Stomach (tissue), 8 donors: ENCODE measurements at regions not wholly inside any gene's neighbourhood (a gene's known extent, or its start where the extent isn't known, plus 50 kb on each side); places are given as distances from the start of the nearest gene placed in this dataset.
A peak's percentile ranks its signal among the peaks of the same experiment; 100 is the strongest.

ENCODE experiments used
- DNase-seq, 2 donors: peaks; one replicate each; pipeline versions ENCODE4 v3.0.0 to v3.0.0-alpha.2; 2013 to 2019
- H3K27ac ChIP-seq, 5 donors: fragments of 200-600 bp in 4 of 5; sonication (generic) in 4 of 5; one replicate each; pipeline ENCODE4 v1.5.1; 2013 to 2019; ENCODE audit warnings: mild to moderate bottlenecking in 1 of 5, moderate library complexity in 1 of 5
- H3K27me3 ChIP-seq, 3 donors: fragments of 200-600 bp; sonication (generic); one replicate each; pipeline ENCODE4 v1.5.1; 2017 to 2019; ENCODE audit warnings: mixed run types in 1 of 3
- H3K36me3 ChIP-seq, 4 donors: fragments of 200-600 bp; sonication (generic); 1 replicate in 3 of 4; 2 replicates in 1 of 4; pipeline ENCODE4 v1.5.1; 2016 to 2019
- H3K4me1 ChIP-seq, 4 donors: fragments of 200-600 bp; sonication (generic); one replicate each; pipeline ENCODE4 v1.5.1; 2016 to 2019
- H3K4me3 ChIP-seq, 4 donors: fragments of 200-600 bp; sonication (generic) in 3 of 4; one replicate each; pipeline ENCODE4 v1.5.1; 2016 to 2019; ENCODE audit warnings: mild to moderate bottlenecking in 1 of 4
- H3K9me3 ChIP-seq, 4 donors: fragments of 200-600 bp; sonication (generic); one replicate each; pipeline ENCODE4 v1.5.1; 2016 to 2019
- EP300 ChIP-seq: sonication (generic); formaldehyde crosslinking; IDR thresholded peaks from one replicate; pipeline ENCODE4 v1.6.1; 2017; ENCODE audit warnings: antibody characterized with exemption
- POLR2A ChIP-seq, 4 donors: fragments of 450-650 bp; IDR thresholded peaks; one replicate each; pipeline ENCODE4 v1.6.1; 2016; ENCODE audit warnings: antibody characterized with exemption in 4 of 4, control low read depth in 2 of 4, mild to moderate bottlenecking in 1 of 4, moderate library complexity in 1 of 4
- POLR2AphosphoS5 ChIP-seq, 3 donors: sonication (generic); formaldehyde crosslinking; IDR thresholded peaks; one replicate each; pipeline ENCODE4 v1.6.1; 2016; ENCODE audit warnings: antibody characterized with exemption in 3 of 3
- WGBS, 5 donors: extraction: QIAGEN DNeasy Blood & Tissue Kit in 3 of 5; methylation state at CpG; one replicate each; pipeline versions ENCODE4 v1.1.5 to v1.1.7; 2013 to 2018; 5-methylcytosine and 5-hydroxymethylcytosine counted together
- intact Hi-C: fragments of 100-400 bp; cut with DNase I; formaldehyde crosslinking; loops from one replicate; pipeline ENCODE4 v1.15.1; 2023; ENCODE audit warnings: low total_unique reads
- TF ChIP-seq, protein P1 (sequence below), 7 experiments: fragments of 450-650 bp in 4 of 7; fragments of 200-600 bp in 3 of 7; sonication (generic) in 3 of 7; IDR thresholded peaks; one replicate each; pipeline ENCODE4 v1.5.1; 2016 to 2019; ENCODE audit warnings: antibody characterized with exemption in 7 of 7, control low read depth in 2 of 7, mild to moderate bottlenecking in 1 of 7
- donor health status: healthy with polysubstance abuse.
- donor health status: Bipolar disorder and iron deficiency.
- donor health status: healthy.

DNA sequence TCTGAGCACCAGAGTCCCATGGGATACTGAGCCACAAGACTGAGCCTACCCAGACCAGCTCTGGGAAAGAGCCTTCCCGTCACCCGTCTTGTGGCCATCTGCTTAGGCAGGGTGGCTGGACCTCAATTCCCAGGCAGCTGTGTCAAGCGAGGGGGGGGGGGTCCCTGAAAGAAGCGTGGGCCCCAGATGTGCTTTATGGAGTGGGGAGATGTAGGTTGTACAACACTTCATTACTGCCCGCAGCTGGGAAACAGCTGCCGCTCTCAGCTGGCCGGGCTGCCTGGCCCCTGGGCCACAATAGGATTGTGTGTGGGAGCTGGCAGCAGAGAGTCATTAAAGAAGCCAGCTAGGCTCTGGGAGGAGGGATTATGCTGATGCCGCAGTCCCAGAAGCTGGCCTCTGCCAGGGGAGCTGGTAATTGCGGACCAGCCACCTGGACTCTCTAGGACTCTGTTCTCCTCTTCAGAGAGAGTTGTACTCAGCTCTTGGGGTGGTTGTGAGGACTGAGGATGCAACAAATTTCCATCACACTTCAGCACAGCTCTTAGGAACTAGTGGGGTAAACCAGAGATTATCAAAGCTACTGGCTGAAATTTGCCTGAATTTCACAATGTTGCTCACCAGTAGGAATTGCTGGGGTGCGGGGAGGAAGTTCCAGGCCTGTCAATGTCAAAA, 145.4 kb downstream of the GADD45G start:
- H3K4me1 ChIP-seq, result peaks cover 0 to 7% (median 3%) of the 10 kb centered on the region in 4 donors
- H3K9me3 ChIP-seq, result no peaks in the 10 kb centered on the region
- intact Hi-C loops, result no loop called here
- H3K27me3 ChIP-seq, result no peaks in the 10 kb centered on the region
- TF ChIP-seq, protein P1, sequence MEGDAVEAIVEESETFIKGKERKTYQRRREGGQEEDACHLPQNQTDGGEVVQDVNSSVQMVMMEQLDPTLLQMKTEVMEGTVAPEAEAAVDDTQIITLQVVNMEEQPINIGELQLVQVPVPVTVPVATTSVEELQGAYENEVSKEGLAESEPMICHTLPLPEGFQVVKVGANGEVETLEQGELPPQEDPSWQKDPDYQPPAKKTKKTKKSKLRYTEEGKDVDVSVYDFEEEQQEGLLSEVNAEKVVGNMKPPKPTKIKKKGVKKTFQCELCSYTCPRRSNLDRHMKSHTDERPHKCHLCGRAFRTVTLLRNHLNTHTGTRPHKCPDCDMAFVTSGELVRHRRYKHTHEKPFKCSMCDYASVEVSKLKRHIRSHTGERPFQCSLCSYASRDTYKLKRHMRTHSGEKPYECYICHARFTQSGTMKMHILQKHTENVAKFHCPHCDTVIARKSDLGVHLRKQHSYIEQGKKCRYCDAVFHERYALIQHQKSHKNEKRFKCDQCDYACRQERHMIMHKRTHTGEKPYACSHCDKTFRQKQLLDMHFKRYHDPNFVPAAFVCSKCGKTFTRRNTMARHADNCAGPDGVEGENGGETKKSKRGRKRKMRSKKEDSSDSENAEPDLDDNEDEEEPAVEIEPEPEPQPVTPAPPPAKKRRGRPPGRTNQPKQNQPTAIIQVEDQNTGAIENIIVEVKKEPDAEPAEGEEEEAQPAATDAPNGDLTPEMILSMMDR (IDR thresholded peaks at IDR 0.05), result no peak
- no peak for TF ChIP-seq EP300
- no peak for TF ChIP-seq POLR2AphosphoS5 (IDR thresholded peaks at IDR 0.05)
- no peak for TF ChIP-seq POLR2A (IDR thresholded peaks at IDR 0.05)
- H3K4me3 ChIP-seq, result no peak overlapping the region
- H3K27ac ChIP-seq, result peak overlapping the region in 1 of 5 donors; percentile 11
- WGBS, 5 donors, result 80 to 84% (median 82%) methylated on average over 7 to 10 of the region's 10 CpGs
- no peaks in the 10 kb centered on the region for H3K36me3 ChIP-seq
- peak in 1 of 2 donors; percentile 75 for DNase-seq

DNA sequence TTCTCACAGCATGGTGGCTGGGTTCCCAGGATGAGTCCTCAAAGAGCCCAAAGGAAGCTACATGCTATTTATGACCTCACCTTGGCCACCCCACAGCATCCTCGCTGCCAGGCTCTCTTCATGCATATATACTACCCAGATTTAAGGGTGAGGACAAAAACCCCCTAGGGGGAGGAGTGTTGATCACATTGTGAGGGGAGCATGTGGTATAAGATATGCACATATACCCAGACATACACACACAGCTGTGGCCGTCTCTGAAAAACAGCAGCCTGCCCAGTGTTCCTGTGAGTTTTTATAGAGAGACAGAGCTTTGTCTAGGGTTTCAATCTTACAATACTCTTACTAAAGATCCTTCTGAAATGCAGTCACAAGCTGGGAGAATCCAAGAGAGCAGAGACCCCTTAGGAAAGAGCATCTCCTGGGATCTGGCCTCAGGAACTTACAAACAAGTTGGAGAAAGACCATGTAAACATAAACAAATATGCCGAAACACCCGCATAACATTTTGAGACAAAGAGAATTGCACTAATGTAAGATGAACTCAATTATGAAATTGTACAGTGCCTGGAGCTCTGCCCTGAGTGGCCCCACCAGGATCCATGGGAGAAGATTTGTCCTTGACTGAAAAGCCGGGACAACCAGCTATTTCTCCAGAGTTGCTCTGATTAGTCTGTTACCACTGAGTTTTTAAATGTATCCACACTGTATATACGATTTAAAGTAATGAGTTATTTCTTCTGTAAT, 146.4 kb downstream of the GADD45G start:
- no peaks in the 10 kb centered on the region for H3K9me3 ChIP-seq
- no peak overlapping the region for H3K27ac ChIP-seq
- 77 to 91% (median 86%) methylated on average over 6 of the region's 6 CpGs for WGBS, 5 donors
- intact Hi-C loops, result no loop called here
- DNase-seq, result no peak
- peaks cover 3 to 17% (median 11%) of the 10 kb centered on the region in 4 donors for H3K4me1 ChIP-seq
- H3K4me3 ChIP-seq, result no peak overlapping the region
- H3K36me3 ChIP-seq, result no peaks in the 10 kb centered on the region
- TF ChIP-seq EP300 (no peak), POLR2AphosphoS5 (IDR thresholded peaks at IDR 0.05) (no peak), POLR2A (IDR thresholded peaks at IDR 0.05) (no peak)
- TF ChIP-seq, protein P1 (IDR thresholded peaks at IDR 0.05), result no peak
- H3K27me3 ChIP-seq, result no peaks in the 10 kb centered on the region

DNA sequence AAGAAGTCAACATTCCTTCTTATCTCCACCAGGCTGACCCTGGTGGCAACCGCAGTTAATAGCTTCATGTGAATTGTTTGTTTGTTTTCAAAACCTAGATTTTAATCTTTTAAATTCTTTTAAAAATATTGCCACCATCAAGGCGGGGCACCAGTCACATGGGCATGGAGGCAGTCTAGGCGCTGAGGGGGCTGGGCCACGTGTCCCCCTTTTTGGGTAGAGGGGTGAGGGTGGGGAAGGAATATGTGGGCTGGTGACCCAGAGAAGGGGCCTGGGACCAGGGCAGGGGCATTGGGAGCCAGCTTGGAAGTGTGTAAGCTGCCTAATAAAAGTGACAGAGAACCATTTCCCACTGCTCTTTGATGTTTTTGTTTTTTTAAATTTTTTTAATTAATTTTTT, 147.3 kb downstream of the GADD45G start:
- TF ChIP-seq, protein P1 (IDR thresholded peaks at IDR 0.05), result no peak
- TF ChIP-seq EP300 (no peak), POLR2AphosphoS5 (IDR thresholded peaks at IDR 0.05) (no peak), POLR2A (IDR thresholded peaks at IDR 0.05) (no peak)
- H3K4me3 ChIP-seq, result no peak overlapping the region
- no peaks in the 10 kb centered on the region for H3K9me3 ChIP-seq
- no peaks in the 10 kb centered on the region for H3K36me3 ChIP-seq
- intact Hi-C loops, result no loop called here
- H3K27ac ChIP-seq, result no peak overlapping the region
- 49 to 70% (median 67%) methylated on average over 4 of the region's 4 CpGs for WGBS, 5 donors
- peaks cover 9 to 26% (median 20%) of the 10 kb centered on the region in 4 donors for H3K4me1 ChIP-seq
- no peaks in the 10 kb centered on the region for H3K27me3 ChIP-seq
- no peak for DNase-seq

DNA sequence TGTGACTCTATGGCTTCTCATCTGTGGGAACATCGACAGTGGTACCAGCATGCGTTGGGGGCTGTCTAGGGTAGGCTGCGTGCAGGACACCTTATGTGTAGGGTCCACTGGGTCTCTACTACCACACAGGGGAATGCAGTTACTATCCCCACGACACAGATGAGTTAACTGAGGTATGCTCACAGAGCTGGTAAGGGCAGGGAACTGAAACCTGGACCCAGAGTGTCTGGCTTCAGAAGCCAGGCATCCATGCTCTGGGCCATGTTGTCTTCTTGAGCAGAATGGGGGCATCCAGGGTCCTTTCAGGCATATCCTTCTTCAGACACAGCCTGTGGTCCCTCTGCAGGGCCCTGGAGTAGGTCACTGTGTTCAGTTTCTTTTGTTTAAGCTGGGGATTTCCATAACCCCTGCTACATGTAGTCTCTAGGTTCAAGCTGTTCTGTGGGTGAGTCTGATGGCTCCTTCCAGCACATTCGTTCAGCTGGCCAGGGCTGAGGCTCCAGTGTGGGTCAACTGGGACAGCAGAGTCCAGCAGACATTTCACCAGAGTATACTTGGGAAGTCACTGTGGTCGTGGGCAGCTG, 148.8 kb downstream of the GADD45G start:
- intact Hi-C loops, result no loop called here
- Histone ChIP-seq H3K27me3 (no peaks in the 10 kb centered on the region), H3K4me3 (no peak overlapping the region), H3K27ac (no peak overlapping the region), H3K4me1 (peaks cover 9 to 29% (median 20%) of the 10 kb centered on the region in 4 donors), H3K36me3 (no peaks in the 10 kb centered on the region), H3K9me3 (no peaks in the 10 kb centered on the region)
- DNase-seq, result no peak
- 76 to 91% (median 86%) methylated on average over 6 of the region's 6 CpGs for WGBS, 5 donors
- TF ChIP-seq POLR2AphosphoS5 (IDR thresholded peaks at IDR 0.05) (no peak), EP300 (no peak), POLR2A (IDR thresholded peaks at IDR 0.05) (no peak)
- TF ChIP-seq, protein P1 (IDR thresholded peaks at IDR 0.05), result no peak
